Activated CD4-positive, alpha-beta T cell treated with anti-CD3 and anti-CD28 coated beads for 36 hours (primary cell): ENCODE measurements at regions not wholly inside any gene's neighbourhood (a gene's known extent, or its start where the extent isn't known, plus 50 kb on each side); places are given as distances from the start of the nearest gene placed in this dataset.
"Not testable (repeated sequence)": the region's sequence is repeated elsewhere in the genome, so short reads cannot be mapped to it uniquely, and the experiment has no call there.

Experiments used
- ATAC-seq: fragments of 200-7000 bp; cut with Tn5 transposase; one replicate; pipeline ENCODE4 v1.10.0; 2021; ENCODE audit warnings: mild to moderate bottlenecking, moderate library complexity
- CTCF ChIA-PET: fragments of 350-600 bp; sonication (Branson Sonifier 250); formaldehyde crosslinking; loops from one replicate; lab custom pipeline; 2021; ENCODE audit warnings: antibody characterized with exemption; lab: Charles Lee
- POLR2A ChIA-PET: fragments of 350-600 bp; sonication (Branson Sonifier 250); formaldehyde crosslinking; loops from one replicate; lab custom pipeline; 2021; ENCODE audit warnings: antibody characterized with exemption, inconsistent platforms; lab: Charles Lee
- DNase-seq: peaks from one replicate; pipeline ENCODE4 v3.0.0-alpha.2; 2020
- H3K27ac Mint-ChIP-seq: one replicate; pipeline ENCODE4 v1.8.0; 2021; ENCODE audit warnings: mixed read lengths
- H3K27me3 Mint-ChIP-seq: one replicate; pipeline ENCODE4 v1.8.0; 2021; ENCODE audit warnings: mixed read lengths
- H3K36me3 Mint-ChIP-seq: one replicate; pipeline ENCODE4 v1.8.0; 2021; ENCODE audit warnings: low read depth, mixed read lengths
- H3K4me1 Mint-ChIP-seq: one replicate; pipeline ENCODE4 v1.8.0; 2021; ENCODE audit warnings: mixed read lengths
- H3K4me3 Mint-ChIP-seq: one replicate; pipeline ENCODE4 v1.8.0; 2021; ENCODE audit warnings: mild to moderate bottlenecking, moderate library complexity, mixed read lengths
- H3K9me3 Mint-ChIP-seq: one replicate; pipeline ENCODE4 v1.8.0; 2021; ENCODE audit warnings: low read depth, mixed read lengths
- intact Hi-C, 2 experiments: fragments of 100-400 bp; cut with DNase I in 1 of 2; cut with micrococcal nuclease in 1 of 2; formaldehyde crosslinking; loops; one replicate each; pipeline versions ENCODE4 v1.14.2 to v1.15.1; 2022 to 2024; cut with DNase I, micrococcal nuclease

- POLR2A ChIA-PET: no interaction called here
- no peak overlapping the region for H3K4me3 Mint-ChIP-seq
- H3K4me1 Mint-ChIP-seq: no peaks in the 10 kb centered on the region
- H3K27me3 Mint-ChIP-seq: peaks cover 7% of the 10 kb centered on the region
- CTCF ChIA-PET: interaction anchor here (0.8 to 1.8 kb wide), 3 partner anchors 10 to 19 kb away, joined by 3 to 4 read pairs (median 3); no protein-coding TSS in a partner anchor
- no peaks in the 10 kb centered on the region for H3K36me3 Mint-ChIP-seq
- intact Hi-C loops: no loop called here
- DNase-seq: no peak
- no peak overlapping the region for H3K27ac Mint-ChIP-seq
- no peak for ATAC-seq
- H3K9me3 Mint-ChIP-seq: no peaks in the 10 kb centered on the region
These were observed 513.9 kb downstream of the ZNF516 start for GRCh38 chr18:75981102-75981501.

GRCh38 chr18:75977081-75977480 lies 518.0 kb downstream of the ZNF516 start:
- H3K36me3 Mint-ChIP-seq: no peaks in the 10 kb centered on the region
- ATAC-seq: no peak
- CTCF ChIA-PET: no interaction called here
- no peak overlapping the region for H3K27ac Mint-ChIP-seq
- no peaks in the 10 kb centered on the region for H3K9me3 Mint-ChIP-seq
- intact Hi-C loops: no loop called here
- no peak overlapping the region for H3K4me3 Mint-ChIP-seq
- peaks cover 7% of the 10 kb centered on the region for H3K27me3 Mint-ChIP-seq
- POLR2A ChIA-PET: no interaction called here
- no peaks in the 10 kb centered on the region for H3K4me1 Mint-ChIP-seq
- no peak for DNase-seq

- intact Hi-C loops: no loop called here
- no peak for ATAC-seq
- H3K36me3 Mint-ChIP-seq: no peaks in the 10 kb centered on the region
- no peaks in the 10 kb centered on the region for H3K9me3 Mint-ChIP-seq
- no peak overlapping the region for H3K4me3 Mint-ChIP-seq
- DNase-seq: no peak
- H3K27ac Mint-ChIP-seq: no peak overlapping the region
- CTCF ChIA-PET: no interaction called here
- POLR2A ChIA-PET: no interaction called here
- peaks cover 10% of the 10 kb centered on the region for H3K27me3 Mint-ChIP-seq
- H3K4me1 Mint-ChIP-seq: no peaks in the 10 kb centered on the region
These were observed 524.8 kb downstream of the ZNF516 start for GRCh38 chr18:75970212-75970611.

GRCh38 chr18:75966431-75966830 lies 528.6 kb downstream of the ZNF516 start:
- intact Hi-C loops: no loop called here
- ChIA-PET CTCF (no interaction called here), POLR2A (no interaction called here)
- no peaks in the 10 kb centered on the region for H3K9me3 Mint-ChIP-seq
- no peak overlapping the region for H3K4me3 Mint-ChIP-seq
- ATAC-seq (no peak), DNase-seq (no peak)
- no peaks in the 10 kb centered on the region for H3K36me3 Mint-ChIP-seq
- no peaks in the 10 kb centered on the region for H3K4me1 Mint-ChIP-seq
- H3K27ac Mint-ChIP-seq: no peak overlapping the region
- peaks cover 10% of the 10 kb centered on the region for H3K27me3 Mint-ChIP-seq

GRCh38 chr18:75962036-75962572 lies 532.9 kb downstream of the ZNF516 start:
- intact Hi-C loops: no loop called here
- DNase-seq (no peak), ATAC-seq (no peak)
- ChIA-PET CTCF (interaction anchor here (1.0 kb wide), 1 partner anchor 20 kb away, joined by 3 read pairs; no protein-coding TSS in a partner anchor), POLR2A (no interaction called here)
- Mint-ChIP-seq H3K4me3 (no peak overlapping the region), H3K27me3 (peaks cover 3% of the 10 kb centered on the region), H3K4me1 (no peaks in the 10 kb centered on the region), H3K9me3 (no peaks in the 10 kb centered on the region), H3K27ac (no peak overlapping the region), H3K36me3 (no peaks in the 10 kb centered on the region)

GRCh38 chr18:75960356-75960755 lies 532.9 kb upstream of the SMIM21 start:
- DNase-seq, H3K4me3 Mint-ChIP-seq, H3K36me3 Mint-ChIP-seq, intact Hi-C loops, POLR2A ChIA-PET, H3K27me3 Mint-ChIP-seq, H3K4me1 Mint-ChIP-seq, ATAC-seq, CTCF ChIA-PET, H3K27ac Mint-ChIP-seq, H3K9me3 Mint-ChIP-seq: not testable (repeated sequence)

GRCh38 chr18:75959150-75959549 lies 531.6 kb upstream of the SMIM21 start:
- ATAC-seq (no peak), DNase-seq (no peak)
- no peaks in the 10 kb centered on the region for H3K4me1 Mint-ChIP-seq
- no peak overlapping the region for H3K4me3 Mint-ChIP-seq
- intact Hi-C loops: no loop called here
- no peak overlapping the region for H3K27ac Mint-ChIP-seq
- POLR2A ChIA-PET: no interaction called here
- peaks cover 4% of the 10 kb centered on the region for H3K9me3 Mint-ChIP-seq
- H3K36me3 Mint-ChIP-seq: no peaks in the 10 kb centered on the region
- peaks cover 5% of the 10 kb centered on the region for H3K27me3 Mint-ChIP-seq
- CTCF ChIA-PET: no interaction called here

- POLR2A ChIA-PET: no interaction called here
- H3K4me3 Mint-ChIP-seq: no peak overlapping the region
- no peak for ATAC-seq
- H3K27ac Mint-ChIP-seq: no peak overlapping the region
- H3K9me3 Mint-ChIP-seq: peaks cover 4% of the 10 kb centered on the region
- H3K36me3 Mint-ChIP-seq: no peaks in the 10 kb centered on the region
- H3K4me1 Mint-ChIP-seq: no peaks in the 10 kb centered on the region
- intact Hi-C loops: no loop called here
- no peak for DNase-seq
- CTCF ChIA-PET: no interaction called here
- peaks cover 5% of the 10 kb centered on the region for H3K27me3 Mint-ChIP-seq
These were observed 531.2 kb upstream of the SMIM21 start for GRCh38 chr18:75958683-75959082.

- DNase-seq (no peak), ATAC-seq (no peak)
- intact Hi-C loops: no loop called here
- H3K9me3 Mint-ChIP-seq: peaks cover 9% of the 10 kb centered on the region
- H3K27ac Mint-ChIP-seq: no peak overlapping the region
- CTCF ChIA-PET: no interaction called here
- H3K36me3 Mint-ChIP-seq: no peaks in the 10 kb centered on the region
- H3K4me3 Mint-ChIP-seq: no peak overlapping the region
- H3K27me3 Mint-ChIP-seq: no peaks in the 10 kb centered on the region
- no peaks in the 10 kb centered on the region for H3K4me1 Mint-ChIP-seq
- POLR2A ChIA-PET: no interaction called here
These were observed 517.9 kb upstream of the SMIM21 start for GRCh38 chr18:75945265-75945933.

GRCh38 chr18:75937306-75937705 lies 509.8 kb upstream of the SMIM21 start:
- peaks cover 5% of the 10 kb centered on the region for H3K9me3 Mint-ChIP-seq
- no peak overlapping the region for H3K4me3 Mint-ChIP-seq
- no peaks in the 10 kb centered on the region for H3K4me1 Mint-ChIP-seq
- CTCF ChIA-PET: no interaction called here
- POLR2A ChIA-PET: no interaction called here
- H3K27ac Mint-ChIP-seq: no peak overlapping the region
- no peaks in the 10 kb centered on the region for H3K36me3 Mint-ChIP-seq
- DNase-seq (no peak), ATAC-seq (no peak)
- intact Hi-C loops: no loop called here
- peaks cover 1% of the 10 kb centered on the region for H3K27me3 Mint-ChIP-seq

GRCh38 chr18:75936862-75937261 lies 509.4 kb upstream of the SMIM21 start:
- intact Hi-C loops: no loop called here
- no peak overlapping the region for H3K27ac Mint-ChIP-seq

GRCh38 chr18:75931079-75931478 lies 503.6 kb upstream of the SMIM21 start:
- CTCF ChIA-PET: no interaction called here

More at GRCh38 chr18:75936862-75937261, 509.4 kb upstream of the SMIM21 start:
- H3K4me1 Mint-ChIP-seq: no peaks in the 10 kb centered on the region
- H3K4me3 Mint-ChIP-seq: no peak overlapping the region
- DNase-seq (no peak), ATAC-seq (no peak)
- peaks cover 3% of the 10 kb centered on the region for H3K27me3 Mint-ChIP-seq
- no peaks in the 10 kb centered on the region for H3K36me3 Mint-ChIP-seq
- H3K9me3 Mint-ChIP-seq: peaks cover 3% of the 10 kb centered on the region
- CTCF ChIA-PET: no interaction called here
- POLR2A ChIA-PET: no interaction called here

More at GRCh38 chr18:75931079-75931478, 503.6 kb upstream of the SMIM21 start:
- Mint-ChIP-seq H3K27ac (no peak overlapping the region), H3K9me3 (no peaks in the 10 kb centered on the region), H3K4me1 (no peaks in the 10 kb centered on the region), H3K36me3 (no peaks in the 10 kb centered on the region), H3K27me3 (peaks cover 3% of the 10 kb centered on the region), H3K4me3 (no peak overlapping the region)
- POLR2A ChIA-PET: no interaction called here
- ATAC-seq (no peak), DNase-seq (no peak)
- intact Hi-C loops: no loop called here
